ENCODE measurements at regions not wholly inside any gene's neighbourhood (a gene's known extent, or its start where the extent isn't known, plus 50 kb on each side); places are given as distances from the start of the nearest gene placed in this dataset.

DNA sequence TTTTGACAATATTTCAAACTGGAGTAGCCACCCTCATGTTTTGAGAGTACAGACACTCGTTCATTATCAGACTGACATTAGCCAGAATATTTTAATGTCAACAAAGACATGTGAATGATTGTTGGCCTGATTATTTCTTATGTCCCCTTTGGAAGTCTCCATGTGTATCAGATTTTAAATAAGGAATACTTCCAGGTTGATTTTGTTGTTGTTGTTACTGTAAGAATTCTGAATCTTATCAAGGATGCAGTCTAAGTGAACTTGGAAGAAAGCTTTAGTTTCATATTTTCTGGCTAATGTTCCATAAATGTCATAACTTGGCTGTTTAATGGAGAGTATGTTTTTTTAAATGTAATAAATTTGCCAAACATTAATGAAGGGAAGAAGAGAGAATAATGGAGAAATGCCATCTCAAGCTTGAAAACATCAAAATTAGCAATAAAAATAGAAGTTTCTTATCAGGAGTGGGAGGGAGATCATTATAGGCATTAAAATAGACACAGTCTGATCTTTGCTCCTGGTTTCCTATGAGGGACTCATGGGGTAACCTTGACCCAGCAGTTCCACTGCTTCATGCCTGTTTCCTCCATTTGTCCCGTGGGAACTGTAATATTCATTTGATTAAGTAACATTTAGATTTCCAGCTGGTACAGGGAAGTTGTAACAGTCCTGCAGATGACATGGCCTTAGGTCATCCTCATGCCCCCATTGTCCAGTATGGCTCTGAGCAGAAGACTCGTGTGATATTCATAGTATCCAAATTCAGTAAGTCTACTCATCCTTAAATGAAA, 122.4 kb upstream of the KIAA1217 start:
- no peak for ATAC-seq (ENCODE audit: insufficient read depth, low read depth)
- no peaks in the 10 kb centered on the region for H3K36me3 ChIP-seq (ENCODE audit: insufficient read depth, low read length)
- H3K9me3 ChIP-seq (ENCODE audit: insufficient read depth, low read length, severe bottlenecking) = no peaks in the 10 kb centered on the region

DNA sequence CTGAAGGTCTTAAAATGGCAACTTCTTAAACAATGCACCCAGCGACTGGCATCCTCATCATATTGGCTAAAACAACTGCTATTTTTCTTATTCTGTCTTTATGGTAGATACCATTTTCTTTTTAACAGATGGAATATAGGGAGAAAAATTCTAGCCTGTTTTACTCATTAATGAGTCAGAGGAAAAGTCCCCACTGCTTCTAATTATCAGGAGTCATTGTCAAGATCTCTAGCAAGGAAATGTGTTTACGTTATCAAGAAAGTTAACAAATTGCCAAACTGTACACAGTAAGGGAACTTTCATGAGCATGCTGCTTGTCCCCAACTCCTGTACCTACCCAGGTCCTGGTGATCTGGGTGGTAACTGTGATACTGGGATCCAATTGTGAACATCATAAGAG, 117.7 kb upstream of the KIAA1217 start:
- ATAC-seq (ENCODE audit: insufficient read depth, low read depth) (no peak), DNase-seq (no peak)
- Histone ChIP-seq H3K9ac (ENCODE audit: low read depth, low read length) (no peak overlapping the region), H3K4me2 (ENCODE audit: insufficient read depth, low read length) (no peak overlapping the region), H3K4me1 (ENCODE audit: insufficient read depth, low read length) (no peaks in the 10 kb centered on the region), H3K79me2 (ENCODE audit: insufficient read depth, low read length) (no peaks in the 10 kb centered on the region), H3K27me3 (ENCODE audit: insufficient read depth, low read length, poor library complexity) (no peaks in the 10 kb centered on the region), H3K27ac (ENCODE audit: low read length) (no peak overlapping the region), H3K9me3 (ENCODE audit: insufficient read depth, low read length, severe bottlenecking) (no peaks in the 10 kb centered on the region), H3K36me3 (ENCODE audit: insufficient read depth, low read length) (no peaks in the 10 kb centered on the region), H2AFZ (ENCODE audit: low read depth, low read length) (no peak overlapping the region), H3K4me3 (ENCODE audit: low read depth in 1 of 2, low read length in 2 of 2) (no peak overlapping the region), H4K20me1 (ENCODE audit: insufficient read depth, low read length) (no peaks in the 10 kb centered on the region)
- TF ChIP-seq, protein P1, sequence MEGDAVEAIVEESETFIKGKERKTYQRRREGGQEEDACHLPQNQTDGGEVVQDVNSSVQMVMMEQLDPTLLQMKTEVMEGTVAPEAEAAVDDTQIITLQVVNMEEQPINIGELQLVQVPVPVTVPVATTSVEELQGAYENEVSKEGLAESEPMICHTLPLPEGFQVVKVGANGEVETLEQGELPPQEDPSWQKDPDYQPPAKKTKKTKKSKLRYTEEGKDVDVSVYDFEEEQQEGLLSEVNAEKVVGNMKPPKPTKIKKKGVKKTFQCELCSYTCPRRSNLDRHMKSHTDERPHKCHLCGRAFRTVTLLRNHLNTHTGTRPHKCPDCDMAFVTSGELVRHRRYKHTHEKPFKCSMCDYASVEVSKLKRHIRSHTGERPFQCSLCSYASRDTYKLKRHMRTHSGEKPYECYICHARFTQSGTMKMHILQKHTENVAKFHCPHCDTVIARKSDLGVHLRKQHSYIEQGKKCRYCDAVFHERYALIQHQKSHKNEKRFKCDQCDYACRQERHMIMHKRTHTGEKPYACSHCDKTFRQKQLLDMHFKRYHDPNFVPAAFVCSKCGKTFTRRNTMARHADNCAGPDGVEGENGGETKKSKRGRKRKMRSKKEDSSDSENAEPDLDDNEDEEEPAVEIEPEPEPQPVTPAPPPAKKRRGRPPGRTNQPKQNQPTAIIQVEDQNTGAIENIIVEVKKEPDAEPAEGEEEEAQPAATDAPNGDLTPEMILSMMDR (IDR thresholded peaks at IDR 0.05; ENCODE audit: borderline replicate concordance, extremely low read depth, low read length, poor library complexity, severe bottlenecking) = no peak
- no peak for TF ChIP-seq EZH2 (IDR thresholded peaks at IDR 0.05; ENCODE audit: borderline replicate concordance, low read depth, low read length, severe bottlenecking)

More for the DNA sequence above, 122.4 kb upstream of the KIAA1217 start:
- TF ChIP-seq, protein P1 (IDR thresholded peaks at IDR 0.05; ENCODE audit: borderline replicate concordance, extremely low read depth, low read length, poor library complexity, severe bottlenecking) = no peak
- TF ChIP-seq EZH2 (IDR thresholded peaks at IDR 0.05; ENCODE audit: borderline replicate concordance, low read depth, low read length, severe bottlenecking) = no peak
- Histone ChIP-seq H3K27ac (ENCODE audit: low read length) (no peak overlapping the region), H3K4me3 (ENCODE audit: low read depth in 1 of 2, low read length in 2 of 2) (no peak overlapping the region), H3K4me2 (ENCODE audit: insufficient read depth, low read length) (no peak overlapping the region), H3K4me1 (ENCODE audit: insufficient read depth, low read length) (no peaks in the 10 kb centered on the region), H4K20me1 (ENCODE audit: insufficient read depth, low read length) (no peaks in the 10 kb centered on the region), H3K79me2 (ENCODE audit: insufficient read depth, low read length) (no peaks in the 10 kb centered on the region), H3K27me3 (ENCODE audit: insufficient read depth, low read length, poor library complexity) (no peaks in the 10 kb centered on the region), H2AFZ (ENCODE audit: low read depth, low read length) (no peak overlapping the region), H3K9ac (ENCODE audit: low read depth, low read length) (no peak overlapping the region)
- DNase-seq = no peak

DNA sequence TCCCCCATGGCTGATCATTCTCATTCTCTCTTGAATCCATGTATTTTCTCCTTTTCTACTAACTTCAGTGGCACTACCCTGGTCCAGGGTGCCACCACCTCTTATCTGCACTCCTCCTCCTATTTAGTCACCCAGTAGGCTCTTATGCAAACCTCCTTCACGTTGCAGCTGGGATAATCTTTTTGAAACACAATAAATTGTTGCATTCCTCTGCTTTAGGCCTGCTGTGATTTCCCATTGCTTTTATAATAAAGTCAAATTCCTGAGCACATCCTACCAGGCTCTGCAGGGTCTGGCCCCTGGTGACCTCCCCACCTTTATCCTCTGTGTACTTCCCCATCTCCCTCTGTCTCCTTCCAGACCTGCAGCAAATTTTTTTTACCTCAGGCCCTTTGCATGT, 112.7 kb upstream of the KIAA1217 start:
- Histone ChIP-seq H3K9ac (ENCODE audit: low read depth, low read length) (no peak overlapping the region), H4K20me1 (ENCODE audit: insufficient read depth, low read length) (no peaks in the 10 kb centered on the region), H3K9me3 (ENCODE audit: insufficient read depth, low read length, severe bottlenecking) (no peaks in the 10 kb centered on the region), H3K27ac (ENCODE audit: low read length) (no peak overlapping the region), H3K79me2 (ENCODE audit: insufficient read depth, low read length) (no peaks in the 10 kb centered on the region), H3K27me3 (ENCODE audit: insufficient read depth, low read length, poor library complexity) (no peaks in the 10 kb centered on the region), H3K4me2 (ENCODE audit: insufficient read depth, low read length) (no peak overlapping the region), H3K4me3 (ENCODE audit: low read depth in 1 of 2, low read length in 2 of 2) (no peak overlapping the region), H2AFZ (ENCODE audit: low read depth, low read length) (no peak overlapping the region), H3K4me1 (ENCODE audit: insufficient read depth, low read length) (no peaks in the 10 kb centered on the region), H3K36me3 (ENCODE audit: insufficient read depth, low read length) (no peaks in the 10 kb centered on the region)
- DNase-seq (no peak), ATAC-seq (ENCODE audit: insufficient read depth, low read depth) (no peak)
- no peak for TF ChIP-seq EZH2 (IDR thresholded peaks at IDR 0.05; ENCODE audit: borderline replicate concordance, low read depth, low read length, severe bottlenecking)
- TF ChIP-seq, protein P1 (IDR thresholded peaks at IDR 0.05; ENCODE audit: borderline replicate concordance, extremely low read depth, low read length, poor library complexity, severe bottlenecking) = no peak

Data from DND-41 (cell line).